ENCODE measurements at regions not wholly inside any gene's neighbourhood (a gene's known extent, or its start where the extent isn't known, plus 50 kb on each side); places are given as distances from the start of the nearest gene placed in this dataset.

- Mint-ChIP-seq H3K9me3 (peaks cover 3% of the 10 kb centered on the region), H3K4me1 (no peaks in the 10 kb centered on the region), H3K27ac (no peak overlapping the region), H3K27me3 (peaks cover 1% of the 10 kb centered on the region), H3K36me3 (no peaks in the 10 kb centered on the region), H3K4me3 (no peak overlapping the region)
- ATAC-seq (ENCODE audit: low read depth) (no peak), DNase-seq (ENCODE audit: low spot score in 2 of 2) (no peak)
These were observed 625.1 kb upstream of the ANKRD30A start for GRCh38 chr10:36500266-36500665.

DNA sequence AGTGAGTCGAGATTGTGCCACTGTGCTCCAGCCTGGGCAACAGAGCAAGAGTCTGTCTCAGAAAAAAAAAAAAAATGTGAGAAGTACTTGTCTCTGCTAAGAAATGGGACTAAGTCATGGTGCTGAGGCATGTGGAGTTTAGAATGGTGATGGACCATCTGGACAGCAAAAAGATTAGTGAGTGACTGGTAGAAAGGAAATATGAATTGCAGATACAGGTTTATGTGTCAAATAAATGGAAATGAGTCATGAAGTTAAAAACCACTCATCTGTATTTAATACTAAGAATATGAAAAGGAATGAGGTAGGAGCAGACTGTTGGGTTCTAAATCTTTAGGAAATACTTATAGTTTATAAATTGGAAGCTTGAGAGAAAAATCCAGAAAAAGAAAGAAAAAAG, 625.7 kb upstream of the ANKRD30A start:
- ATAC-seq (ENCODE audit: low read depth) (no peak), DNase-seq (ENCODE audit: low spot score in 2 of 2) (no peak)
- peaks cover 1% of the 10 kb centered on the region for H3K27me3 Mint-ChIP-seq
- no peaks in the 10 kb centered on the region for H3K36me3 Mint-ChIP-seq
- H3K4me3 Mint-ChIP-seq, result no peak overlapping the region
- H3K27ac Mint-ChIP-seq, result no peak overlapping the region
- H3K9me3 Mint-ChIP-seq, result peaks cover 3% of the 10 kb centered on the region
- no peaks in the 10 kb centered on the region for H3K4me1 Mint-ChIP-seq

- Mint-ChIP-seq H3K4me1 (no peaks in the 10 kb centered on the region), H3K4me3 (no peak overlapping the region), H3K27ac (no peak overlapping the region), H3K9me3 (peaks cover 3% of the 10 kb centered on the region), H3K27me3 (peaks cover 1% of the 10 kb centered on the region), H3K36me3 (no peaks in the 10 kb centered on the region)
- ATAC-seq (ENCODE audit: low read depth), result no peak
- no peak for DNase-seq (ENCODE audit: low spot score in 2 of 2)
These were observed 628.6 kb upstream of the ANKRD30A start for GRCh38 chr10:36496758-36497157.

GRCh38 chr10:36494371-36494770, 631.0 kb upstream of the ANKRD30A start:
- Mint-ChIP-seq H3K4me1 (no peaks in the 10 kb centered on the region), H3K27ac (no peak overlapping the region), H3K9me3 (peaks cover 3% of the 10 kb centered on the region), H3K36me3 (no peaks in the 10 kb centered on the region), H3K27me3 (peaks cover 1% of the 10 kb centered on the region), H3K4me3 (no peak overlapping the region)
- ATAC-seq (ENCODE audit: low read depth), result no peak
- DNase-seq (ENCODE audit: low spot score in 2 of 2), result no peak

DNA sequence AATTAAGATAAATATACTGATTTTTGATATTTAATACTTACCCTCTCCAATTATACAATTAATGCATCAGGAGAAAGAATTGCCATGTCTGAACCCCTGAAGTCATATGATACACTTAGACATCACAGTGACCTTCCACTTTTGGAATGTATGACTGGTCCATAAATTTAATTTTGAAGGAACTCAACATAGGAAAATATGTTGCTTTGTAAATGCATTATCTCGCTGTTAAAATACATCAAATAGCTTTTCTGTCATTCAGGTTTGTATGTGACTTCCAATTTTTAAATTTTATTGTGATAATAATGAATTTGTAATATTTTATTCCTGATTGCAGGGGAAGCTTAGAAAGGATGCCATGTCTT, 631.9 kb upstream of the ANKRD30A start:
- Mint-ChIP-seq H3K36me3 (no peaks in the 10 kb centered on the region), H3K27ac (no peak overlapping the region), H3K4me3 (no peak overlapping the region), H3K27me3 (peaks cover 1% of the 10 kb centered on the region), H3K9me3 (peaks cover 3% of the 10 kb centered on the region), H3K4me1 (no peaks in the 10 kb centered on the region)
- no peak for ATAC-seq (ENCODE audit: low read depth)
- no peak for DNase-seq (ENCODE audit: low spot score in 2 of 2)

GRCh38 chr10:36492590-36493515, 632.5 kb upstream of the ANKRD30A start:
- Mint-ChIP-seq H3K4me1 (no peaks in the 10 kb centered on the region), H3K4me3 (no peak overlapping the region), H3K27ac (no peak overlapping the region), H3K9me3 (peaks cover 3% of the 10 kb centered on the region), H3K36me3 (no peaks in the 10 kb centered on the region), H3K27me3 (peaks cover 1% of the 10 kb centered on the region)
- ATAC-seq (ENCODE audit: low read depth) (no peak), DNase-seq (ENCODE audit: low spot score in 2 of 2) (no peak)

GRCh38 chr10:36491926-36492325, 633.5 kb upstream of the ANKRD30A start:
- no peak for DNase-seq (ENCODE audit: low spot score in 2 of 2)
- H3K27ac Mint-ChIP-seq, result no peak overlapping the region
- no peaks in the 10 kb centered on the region for H3K36me3 Mint-ChIP-seq
- H3K4me3 Mint-ChIP-seq, result no peak overlapping the region
- no peaks in the 10 kb centered on the region for H3K4me1 Mint-ChIP-seq
- peaks cover 3% of the 10 kb centered on the region for H3K9me3 Mint-ChIP-seq
- no peaks in the 10 kb centered on the region for H3K27me3 Mint-ChIP-seq
- no peak for ATAC-seq (ENCODE audit: low read depth)

GRCh38 chr10:36489611-36490228, 635.7 kb upstream of the ANKRD30A start:
- Mint-ChIP-seq H3K4me3 (no peak overlapping the region), H3K27me3 (no peaks in the 10 kb centered on the region), H3K27ac (no peak overlapping the region), H3K36me3 (no peaks in the 10 kb centered on the region), H3K9me3 (peaks cover 3% of the 10 kb centered on the region), H3K4me1 (no peaks in the 10 kb centered on the region)
- ATAC-seq (ENCODE audit: low read depth), result no peak
- no peak for DNase-seq (ENCODE audit: low spot score in 2 of 2)

- peaks cover 3% of the 10 kb centered on the region for H3K9me3 Mint-ChIP-seq
- H3K4me1 Mint-ChIP-seq, result no peaks in the 10 kb centered on the region
- no peak for ATAC-seq (ENCODE audit: low read depth)
- no peak for DNase-seq (ENCODE audit: low spot score in 2 of 2)
- no peaks in the 10 kb centered on the region for H3K27me3 Mint-ChIP-seq
- no peaks in the 10 kb centered on the region for H3K36me3 Mint-ChIP-seq
- H3K27ac Mint-ChIP-seq, result no peak overlapping the region
- no peak overlapping the region for H3K4me3 Mint-ChIP-seq
These were observed 636.2 kb upstream of the ANKRD30A start for GRCh38 chr10:36489181-36489580.

GRCh38 chr10:36488579-36488978, 636.8 kb upstream of the ANKRD30A start:
- Mint-ChIP-seq H3K27me3 (no peaks in the 10 kb centered on the region), H3K27ac (no peak overlapping the region), H3K4me3 (no peak overlapping the region), H3K9me3 (no peaks in the 10 kb centered on the region), H3K36me3 (no peaks in the 10 kb centered on the region), H3K4me1 (no peaks in the 10 kb centered on the region)
- DNase-seq (ENCODE audit: low spot score in 2 of 2) (no peak), ATAC-seq (ENCODE audit: low read depth) (no peak)

- Mint-ChIP-seq H3K9me3 (no peaks in the 10 kb centered on the region), H3K4me3 (no peak overlapping the region), H3K27me3 (no peaks in the 10 kb centered on the region), H3K27ac (no peak overlapping the region), H3K36me3 (no peaks in the 10 kb centered on the region), H3K4me1 (no peaks in the 10 kb centered on the region)
- ATAC-seq (ENCODE audit: low read depth), result no peak
- DNase-seq (ENCODE audit: low spot score in 2 of 2), result no peak
These were observed 646.3 kb upstream of the ANKRD30A start for GRCh38 chr10:36479073-36479472.

DNA sequence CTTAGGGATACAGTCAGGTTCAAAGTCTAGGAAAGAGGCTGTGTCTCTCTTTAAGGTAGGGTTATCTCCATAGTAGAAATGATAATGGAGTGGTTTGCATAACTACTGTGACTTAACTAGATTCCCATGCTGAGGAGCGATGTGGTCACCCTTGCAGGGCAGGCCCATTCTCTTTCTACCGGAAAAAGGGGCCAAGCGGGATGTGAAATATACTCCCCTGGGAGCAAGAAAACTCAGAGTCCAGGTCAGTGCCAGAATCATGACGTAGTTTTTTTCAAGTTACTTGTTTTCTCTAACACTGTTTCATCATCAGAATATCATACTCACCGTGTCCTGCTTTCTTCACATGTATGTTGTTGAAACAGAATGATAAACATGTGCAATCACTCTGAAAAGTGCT, 649.0 kb upstream of the ANKRD30A start:
- Mint-ChIP-seq H3K36me3 (no peaks in the 10 kb centered on the region), H3K27ac (no peak overlapping the region), H3K27me3 (no peaks in the 10 kb centered on the region), H3K9me3 (no peaks in the 10 kb centered on the region), H3K4me1 (no peaks in the 10 kb centered on the region), H3K4me3 (no peak overlapping the region)
- DNase-seq (ENCODE audit: low spot score in 2 of 2), result no peak
- no peak for ATAC-seq (ENCODE audit: low read depth)

- H3K9me3 Mint-ChIP-seq, result no peaks in the 10 kb centered on the region
- H3K27me3 Mint-ChIP-seq, result no peaks in the 10 kb centered on the region
- ATAC-seq (ENCODE audit: low read depth) (no peak), DNase-seq (ENCODE audit: low spot score in 2 of 2) (no peak)
- H3K36me3 Mint-ChIP-seq, result no peaks in the 10 kb centered on the region
- no peaks in the 10 kb centered on the region for H3K4me1 Mint-ChIP-seq
- H3K4me3 Mint-ChIP-seq, result no peak overlapping the region
- no peak overlapping the region for H3K27ac Mint-ChIP-seq
These were observed 649.7 kb upstream of the ANKRD30A start for GRCh38 chr10:36475746-36476145.

DNA sequence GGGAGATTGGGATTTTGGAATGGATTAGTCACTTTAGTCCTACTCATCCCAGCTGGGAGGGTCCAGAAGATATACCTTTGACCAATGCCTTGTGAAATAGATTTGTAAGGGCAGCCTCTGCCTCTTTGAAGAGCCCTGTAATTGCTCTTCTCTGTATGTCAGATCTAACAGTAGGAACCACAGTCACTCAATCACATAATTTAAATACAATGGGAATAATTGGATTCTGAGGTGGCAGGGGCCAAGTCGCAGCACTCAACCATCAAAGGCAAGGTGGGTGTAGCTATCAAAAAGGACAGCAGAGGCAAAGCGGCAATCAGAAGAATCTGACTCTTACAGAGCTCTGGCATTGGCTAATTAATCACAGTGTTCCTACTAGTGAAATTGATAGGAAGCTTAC, 650.9 kb upstream of the ANKRD30A start:
- Mint-ChIP-seq H3K36me3 (no peaks in the 10 kb centered on the region), H3K27ac (no peak overlapping the region), H3K9me3 (no peaks in the 10 kb centered on the region), H3K27me3 (no peaks in the 10 kb centered on the region), H3K4me3 (no peak overlapping the region), H3K4me1 (no peaks in the 10 kb centered on the region)
- no peak for DNase-seq (ENCODE audit: low spot score in 2 of 2)
- no peak for ATAC-seq (ENCODE audit: low read depth)

GRCh38 chr10:36473122-36473521, 652.3 kb upstream of the ANKRD30A start:
- H3K9me3 Mint-ChIP-seq, result no peaks in the 10 kb centered on the region
- no peaks in the 10 kb centered on the region for H3K36me3 Mint-ChIP-seq
- H3K4me3 Mint-ChIP-seq, result no peak overlapping the region
- no peak for ATAC-seq (ENCODE audit: low read depth)
- DNase-seq (ENCODE audit: low spot score in 2 of 2), result no peak
- no peak overlapping the region for H3K27ac Mint-ChIP-seq
- H3K4me1 Mint-ChIP-seq, result no peaks in the 10 kb centered on the region
- H3K27me3 Mint-ChIP-seq, result no peaks in the 10 kb centered on the region

All from memory B cell (primary cell).